ENCODE measurements at regions not wholly inside any gene's neighbourhood (a gene's known extent, or its start where the extent isn't known, plus 50 kb on each side); places are given as distances from the start of the nearest gene placed in this dataset.

GRCh38 chr18:7358989-7359726 is 128.3 kb downstream of the LRRC30 start:
- DNase-seq = no peak

GRCh38 chr18:7360606-7361170 is 129.8 kb downstream of the LRRC30 start:
- no peak for DNase-seq

- DNase-seq = no peak
These were observed 132.4 kb downstream of the LRRC30 start for GRCh38 chr18:7363338-7363737.

- DNase-seq = no peak
These were observed 135.7 kb downstream of the LRRC30 start for GRCh38 chr18:7366597-7366996.

GRCh38 chr18:7367336-7367735 is 136.4 kb downstream of the LRRC30 start:
- DNase-seq = no peak

- no peak for DNase-seq
These were observed 138.1 kb downstream of the LRRC30 start for GRCh38 chr18:7369006-7369405.

- no peak for DNase-seq
These were observed 139.5 kb downstream of the LRRC30 start for GRCh38 chr18:7370375-7370774.

- no peak for DNase-seq
These were observed 139.9 kb downstream of the LRRC30 start for GRCh38 chr18:7370802-7371201.

GRCh38 chr18:7373441-7373840 is 142.6 kb downstream of the LRRC30 start:
- DNase-seq = no peak

GRCh38 chr18:7381307-7381706 is 150.4 kb downstream of the LRRC30 start:
- DNase-seq = no peak

- no peak for DNase-seq
These were observed 151.6 kb downstream of the LRRC30 start for GRCh38 chr18:7382328-7383001.

GRCh38 chr18:7383002-7383980 is 152.4 kb downstream of the LRRC30 start:
- DNase-seq = no peak

GRCh38 chr18:7388741-7389140 is 157.9 kb downstream of the LRRC30 start:
- DNase-seq = no peak

- DNase-seq = no peak
These were observed 160.0 kb downstream of the LRRC30 start for GRCh38 chr18:7390731-7391492.

GRCh38 chr18:7393080-7393479 is 162.2 kb downstream of the LRRC30 start:
- no peak for DNase-seq

- DNase-seq = no peak
These were observed 163.3 kb downstream of the LRRC30 start for GRCh38 chr18:7394050-7394659.

GRCh38 chr18:7395566-7395965 is 164.7 kb downstream of the LRRC30 start:
- no peak for DNase-seq

GRCh38 chr18:7413906-7414305 is 153.2 kb upstream of the PTPRM start:
- no peak for DNase-seq

GRCh38 chr18:7414459-7414858 is 152.7 kb upstream of the PTPRM start:
- DNase-seq = no peak

- DNase-seq = no peak
These were observed 151.8 kb upstream of the PTPRM start for GRCh38 chr18:7415081-7415894.

- no peak for DNase-seq
These were observed 149.4 kb upstream of the PTPRM start for GRCh38 chr18:7417727-7418126.
